Dermis microvascular lymphatic vessel endothelial cell (primary cell): ENCODE measurements at regions not wholly inside any gene's neighbourhood (a gene's known extent, or its start where the extent isn't known, plus 50 kb on each side); places are given as distances from the start of the nearest gene placed in this dataset.
"Not testable (repeated sequence)": the region's sequence is repeated elsewhere in the genome, so short reads cannot be mapped to it uniquely, and the experiment has no call there.

Source experiments
- DNase-seq, 2 donors: peaks; one replicate each; pipeline versions ENCODE4 v3.0.0 to v3.0.0-alpha.2; 2010; ENCODE audit warnings: low read depth in 2 of 2

GRCh38 chr2:85969367-85969766 lies 80.6 kb upstream of the ST3GAL5 start:
- DNase-seq, result not testable (repeated sequence)

- DNase-seq, result not testable (repeated sequence)
These were observed 77.0 kb upstream of the ST3GAL5 start for GRCh38 chr2:85965770-85966169.

GRCh38 chr2:85963747-85964418 lies 75.1 kb upstream of the ST3GAL5 start:
- DNase-seq, result not testable (repeated sequence)

GRCh38 chr2:85963068-85963467 lies 74.3 kb upstream of the ST3GAL5 start:
- DNase-seq, result no peak

- no peak for DNase-seq
These were observed 73.0 kb upstream of the ST3GAL5 start for GRCh38 chr2:85961754-85962153.

- DNase-seq, result no peak
These were observed 72.3 kb upstream of the ST3GAL5 start for GRCh38 chr2:85961053-85961452.

- no peak for DNase-seq
These were observed 71.0 kb upstream of the ST3GAL5 start for GRCh38 chr2:85959826-85960225.

- no peak for DNase-seq
These were observed 70.4 kb upstream of the ST3GAL5 start for GRCh38 chr2:85959185-85959584.

GRCh38 chr2:85958731-85959130 lies 69.9 kb upstream of the ST3GAL5 start:
- DNase-seq, result no peak

GRCh38 chr2:85957256-85957655 lies 68.5 kb upstream of the ST3GAL5 start:
- no peak for DNase-seq

- DNase-seq, result no peak
These were observed 67.9 kb upstream of the ST3GAL5 start for GRCh38 chr2:85956646-85957039.

- no peak for DNase-seq
These were observed 66.0 kb upstream of the ST3GAL5 start for GRCh38 chr2:85954590-85955458.

- no peak for DNase-seq
These were observed 65.4 kb upstream of the ST3GAL5 start for GRCh38 chr2:85954192-85954589.

- DNase-seq, result no peak
These were observed 64.7 kb upstream of the ST3GAL5 start for GRCh38 chr2:85953476-85953875.

- no peak for DNase-seq
These were observed 63.5 kb upstream of the ST3GAL5 start for GRCh38 chr2:85952196-85952734.

GRCh38 chr2:85951351-85952067 lies 62.7 kb upstream of the ST3GAL5 start:
- DNase-seq, result no peak

- DNase-seq, result peak in 1 of 2 donors; percentile 68
These were observed 62.0 kb upstream of the ST3GAL5 start for GRCh38 chr2:85950743-85951142.

GRCh38 chr2:85949280-85949679 lies 60.5 kb upstream of the ST3GAL5 start:
- peak in 1 of 2 donors; percentile 19 for DNase-seq

- DNase-seq, result no peak
These were observed 58.8 kb upstream of the ST3GAL5 start for GRCh38 chr2:85947593-85947992.

GRCh38 chr2:85945586-85945985 lies 56.8 kb upstream of the ST3GAL5 start:
- no peak for DNase-seq

- DNase-seq, result no peak
These were observed 56.4 kb upstream of the ST3GAL5 start for GRCh38 chr2:85945172-85945571.
